HEK293T (cell line): ENCODE measurements at regions not wholly inside any gene's neighbourhood (a gene's known extent, or its start where the extent isn't known, plus 50 kb on each side); places are given as distances from the start of the nearest gene placed in this dataset.

Experiments
- ARNT ChIP-seq: fragments of 450-650 bp; IDR thresholded peaks from 2 replicates; pipeline ENCODE4 v1.6.1; 2017; ENCODE audit warnings: mild to moderate bottlenecking
- BHLHE40 ChIP-seq: fragments of 450-650 bp; IDR thresholded peaks from 2 replicates; pipeline ENCODE4 v1.6.1; 2016; ENCODE audit warnings: mild to moderate bottlenecking, moderate library complexity, borderline replicate concordance
- CTBP1 ChIP-seq: fragments of 450-650 bp; IDR thresholded peaks from 2 replicates; pipeline ENCODE4 v1.6.1; 2016; ENCODE audit warnings: borderline replicate concordance
- FOXA1 ChIP-seq: fragments of 450-650 bp; IDR thresholded peaks from 2 replicates; pipeline ENCODE4 v1.6.1; 2016; ENCODE audit warnings: mild to moderate bottlenecking
- FOXK2 ChIP-seq: fragments of 450-650 bp; IDR thresholded peaks from 2 replicates; pipeline ENCODE4 v1.6.1; 2016; ENCODE audit warnings: mild to moderate bottlenecking
- FOXM1 ChIP-seq: fragments of 450-650 bp; IDR thresholded peaks from 2 replicates; pipeline ENCODE4 v1.6.1; 2017; ENCODE audit warnings: mild to moderate bottlenecking, borderline replicate concordance
- SUZ12 ChIP-seq: fragments of 450-650 bp; IDR thresholded peaks from 2 replicates; pipeline ENCODE4 v1.6.1; 2016; ENCODE audit warnings: mild to moderate bottlenecking
- TARDBP ChIP-seq: fragments of 450-650 bp; IDR thresholded peaks from 2 replicates; pipeline ENCODE4 v1.6.1; 2016
- ZNF384 ChIP-seq: fragments of 450-650 bp; IDR thresholded peaks from 2 replicates; pipeline ENCODE4 v1.6.1; 2016
- TF ChIP-seq, protein P1 (sequence below): fragments of 450-650 bp; IDR thresholded peaks from 2 replicates; pipeline ENCODE4 v1.6.1; 2016

DNA sequence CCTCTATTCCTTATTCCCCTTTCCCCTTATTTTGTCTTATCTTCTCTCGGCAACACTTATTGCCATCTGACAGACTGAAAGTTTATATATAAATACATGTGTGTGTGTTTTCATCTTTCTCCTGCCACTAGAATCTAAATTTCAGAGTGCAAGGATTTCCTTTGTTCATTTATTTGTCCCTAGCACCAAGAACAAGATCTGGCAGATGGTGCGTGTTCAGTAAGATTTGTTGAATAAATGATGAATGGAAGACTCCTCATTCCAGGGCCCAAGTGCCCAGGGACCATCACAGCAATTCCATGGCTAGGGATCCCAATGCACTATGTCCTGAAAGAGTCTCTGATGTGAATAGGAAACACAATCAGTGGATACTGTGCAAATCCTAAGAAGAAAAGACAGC, 97.9 kb upstream of the EEA1 start:
- TF ChIP-seq FOXK2 (no peak), SUZ12 (no peak), BHLHE40 (no peak), TARDBP (no peak), ARNT (no peak), FOXA1 (no peak), ZNF384 (no peak), FOXM1 (no peak), CTBP1 (no peak)
- TF ChIP-seq, protein P1, sequence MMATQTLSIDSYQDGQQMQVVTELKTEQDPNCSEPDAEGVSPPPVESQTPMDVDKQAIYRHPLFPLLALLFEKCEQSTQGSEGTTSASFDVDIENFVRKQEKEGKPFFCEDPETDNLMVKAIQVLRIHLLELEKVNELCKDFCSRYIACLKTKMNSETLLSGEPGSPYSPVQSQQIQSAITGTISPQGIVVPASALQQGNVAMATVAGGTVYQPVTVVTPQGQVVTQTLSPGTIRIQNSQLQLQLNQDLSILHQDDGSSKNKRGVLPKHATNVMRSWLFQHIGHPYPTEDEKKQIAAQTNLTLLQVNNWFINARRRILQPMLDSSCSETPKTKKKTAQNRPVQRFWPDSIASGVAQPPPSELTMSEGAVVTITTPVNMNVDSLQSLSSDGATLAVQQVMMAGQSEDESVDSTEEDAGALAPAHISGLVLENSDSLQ: no peak
